Lower leg skin (tissue), 4 donors: ENCODE measurements at regions not wholly inside any gene's neighbourhood (a gene's known extent, or its start where the extent isn't known, plus 50 kb on each side); places are given as distances from the start of the nearest gene placed in this dataset.

Experiments used
- DNase-seq, 2 donors: peaks; one replicate each; pipeline ENCODE4 v3.0.0-alpha.2; 2019; ENCODE audit warnings: low spot score in 2 of 2
- H3K4me3 ChIP-seq: fragments of 200-600 bp; sonication (generic); 2 replicates; pipeline ENCODE4 v1.5.1; 2017; ENCODE audit warnings: mild to moderate bottlenecking, low read depth; ENCODE audit not compliant: poor library complexity, severe bottlenecking
- CTCF ChIP-seq, 3 donors: fragments of 450-650 bp; IDR thresholded peaks; one replicate each; pipeline ENCODE4 v1.5.1; 2016; ENCODE audit warnings: antibody characterized with exemption in 3 of 3, mild to moderate bottlenecking in 3 of 3, moderate library complexity in 2 of 3
- POLR2A ChIP-seq, 2 donors: fragments of 450-650 bp; IDR thresholded peaks; one replicate each; pipeline ENCODE4 v1.6.1; 2016 to 2017; ENCODE audit warnings: antibody characterized with exemption in 2 of 2, mild to moderate bottlenecking in 1 of 2, moderate library complexity in 1 of 2
- WGBS, 2 donors: methylation state at CpG; one replicate each; pipeline ENCODE4 v1.1.5; 2018; 5-methylcytosine and 5-hydroxymethylcytosine counted together
- intact Hi-C: fragments of 100-400 bp; cut with DNase I; formaldehyde crosslinking; loops from one replicate; pipeline ENCODE4 v1.15.0; 2023; ENCODE audit warnings: low total_unique reads

- H3K4me3 ChIP-seq, result no peak overlapping the region
- no peak for DNase-seq
- 72 to 77% methylated on average over 4 of the region's 4 CpGs for WGBS, 2 donors
- intact Hi-C loops, result no loop called here
- TF ChIP-seq CTCF (IDR thresholded peaks at IDR 0.05), result no peak
- no peak for TF ChIP-seq POLR2A (IDR thresholded peaks at IDR 0.05)
Observed at GRCh38 chr5:155366096-155366495, 352.5 kb downstream of the KIF4B start.

GRCh38 chr5:155367841-155368240, 354.3 kb downstream of the KIF4B start:
- DNase-seq, result no peak
- TF ChIP-seq CTCF (IDR thresholded peaks at IDR 0.05) (no peak), POLR2A (IDR thresholded peaks at IDR 0.05) (no peak)
- H3K4me3 ChIP-seq, result no peak overlapping the region
- intact Hi-C loops, result no loop called here
- WGBS, 2 donors, result 88 to 91% methylated on average over 4 of the region's 4 CpGs

DNA sequence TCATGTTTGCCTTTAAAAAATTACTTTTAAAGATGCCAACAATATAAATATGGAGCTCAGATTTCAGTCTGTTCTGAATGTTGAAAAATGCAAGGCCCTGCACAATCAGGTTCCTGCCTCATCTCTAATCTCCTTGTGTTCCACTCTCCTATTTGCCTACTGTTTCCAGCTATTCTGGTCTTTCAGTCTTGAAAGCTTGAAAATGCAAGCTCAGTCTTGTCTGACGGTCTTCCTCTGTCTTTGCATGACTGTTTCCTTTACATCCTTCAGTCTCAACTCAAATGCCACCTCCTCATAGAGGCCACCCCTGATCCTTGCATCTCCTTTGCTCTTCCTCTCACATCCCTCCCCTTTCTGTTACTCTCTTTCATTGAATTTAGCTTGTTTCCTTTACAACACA, 354.9 kb downstream of the KIF4B start:
- H3K4me3 ChIP-seq, result no peak overlapping the region
- intact Hi-C loops, result no loop called here
- no peak for DNase-seq
- no peak for TF ChIP-seq CTCF (IDR thresholded peaks at IDR 0.05)
- no peak for TF ChIP-seq POLR2A (IDR thresholded peaks at IDR 0.05)
- WGBS, 2 donors, result 41 to 59% methylated on average over 1 of the region's 1 CpG

DNA sequence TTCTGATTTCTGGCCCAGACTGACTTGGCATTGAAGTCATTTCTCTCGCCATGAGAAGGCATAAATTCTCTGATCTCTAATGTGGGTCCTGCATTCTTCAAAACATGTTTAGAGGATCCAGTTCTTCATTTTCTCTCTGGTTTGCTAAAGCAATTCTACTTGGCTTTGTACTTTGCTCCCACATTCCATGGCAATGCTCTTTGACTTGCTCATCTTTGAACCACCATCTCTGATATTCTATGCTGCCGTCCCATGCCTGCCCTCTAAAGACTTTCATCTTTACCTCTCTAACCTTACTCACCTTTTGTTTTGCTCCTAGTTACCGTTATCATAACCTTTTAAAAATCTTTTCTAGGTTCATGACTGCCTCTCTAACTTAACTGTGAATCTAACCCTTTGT, 366.9 kb downstream of the KIF4B start:
- no peak overlapping the region for H3K4me3 ChIP-seq
- WGBS, 2 donors, result 63 to 76% methylated on average over 3 of the region's 3 CpGs
- no peak for TF ChIP-seq CTCF (IDR thresholded peaks at IDR 0.05)
- TF ChIP-seq POLR2A (IDR thresholded peaks at IDR 0.05), result no peak
- intact Hi-C loops, result no loop called here
- DNase-seq, result no peak

DNA sequence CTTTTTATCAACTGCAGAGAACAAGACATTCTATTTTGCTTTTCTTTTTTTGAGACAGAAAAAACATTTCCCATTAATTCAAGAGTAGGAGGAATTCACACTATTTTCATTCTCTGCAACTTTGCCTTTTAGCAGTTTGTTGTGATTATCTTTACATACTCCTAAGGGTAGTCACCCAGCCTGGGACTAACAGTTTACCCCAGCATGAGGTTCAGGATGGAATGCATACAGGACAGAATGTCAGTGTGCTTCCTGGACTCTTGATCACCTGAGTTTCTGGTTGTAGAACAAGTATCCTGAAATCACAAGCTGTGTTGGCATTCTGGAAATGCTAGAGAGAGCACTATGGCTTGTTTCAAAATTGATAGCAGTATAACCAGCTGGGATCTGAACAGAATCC, 368.1 kb downstream of the KIF4B start:
- intact Hi-C loops, result no loop called here
- no peak overlapping the region for H3K4me3 ChIP-seq
- TF ChIP-seq POLR2A (IDR thresholded peaks at IDR 0.05) (no peak), CTCF (IDR thresholded peaks at IDR 0.05) (no peak)
- no peak for DNase-seq

DNA sequence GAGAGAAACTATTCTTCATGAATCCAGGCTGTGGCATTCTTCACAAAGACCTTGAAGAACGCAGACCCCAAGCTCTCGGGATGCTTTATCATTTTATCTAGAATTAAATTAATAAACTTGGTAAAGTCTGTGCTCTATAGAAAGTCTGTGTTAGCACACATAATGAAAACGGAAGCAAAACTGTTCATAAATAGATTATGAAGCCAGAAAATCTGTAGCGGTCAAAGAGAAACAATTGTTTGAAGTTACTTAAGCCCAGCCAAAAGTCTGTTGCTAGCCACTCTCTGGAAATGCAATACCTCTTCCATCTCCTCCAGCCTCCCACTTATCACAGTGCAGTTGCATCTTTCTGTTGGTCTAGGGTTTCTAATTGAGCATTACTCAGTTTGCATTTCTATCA, 375.9 kb downstream of the KIF4B start:
- 81 to 82% methylated on average over 4 of the region's 4 CpGs for WGBS, 2 donors

More for the DNA sequence above, 375.9 kb downstream of the KIF4B start:
- TF ChIP-seq POLR2A (IDR thresholded peaks at IDR 0.05) (no peak), CTCF (IDR thresholded peaks at IDR 0.05) (no peak)
- intact Hi-C loops, result no loop called here
- DNase-seq, result no peak
- no peak overlapping the region for H3K4me3 ChIP-seq
